Superior temporal gyrus (tissue), 1 donor: ENCODE measurements at regions not wholly inside any gene's neighbourhood (a gene's known extent, or its start where the extent isn't known, plus 50 kb on each side); places are given as distances from the start of the nearest gene placed in this dataset.
A peak's percentile ranks its signal among the peaks of the same experiment; 100 is the strongest.

ENCODE experiments used
- DNase-seq: peaks from one replicate; pipeline ENCODE4 v3.0.0-alpha.2; 2016; ENCODE audit errors: extremely low spot score

DNA sequence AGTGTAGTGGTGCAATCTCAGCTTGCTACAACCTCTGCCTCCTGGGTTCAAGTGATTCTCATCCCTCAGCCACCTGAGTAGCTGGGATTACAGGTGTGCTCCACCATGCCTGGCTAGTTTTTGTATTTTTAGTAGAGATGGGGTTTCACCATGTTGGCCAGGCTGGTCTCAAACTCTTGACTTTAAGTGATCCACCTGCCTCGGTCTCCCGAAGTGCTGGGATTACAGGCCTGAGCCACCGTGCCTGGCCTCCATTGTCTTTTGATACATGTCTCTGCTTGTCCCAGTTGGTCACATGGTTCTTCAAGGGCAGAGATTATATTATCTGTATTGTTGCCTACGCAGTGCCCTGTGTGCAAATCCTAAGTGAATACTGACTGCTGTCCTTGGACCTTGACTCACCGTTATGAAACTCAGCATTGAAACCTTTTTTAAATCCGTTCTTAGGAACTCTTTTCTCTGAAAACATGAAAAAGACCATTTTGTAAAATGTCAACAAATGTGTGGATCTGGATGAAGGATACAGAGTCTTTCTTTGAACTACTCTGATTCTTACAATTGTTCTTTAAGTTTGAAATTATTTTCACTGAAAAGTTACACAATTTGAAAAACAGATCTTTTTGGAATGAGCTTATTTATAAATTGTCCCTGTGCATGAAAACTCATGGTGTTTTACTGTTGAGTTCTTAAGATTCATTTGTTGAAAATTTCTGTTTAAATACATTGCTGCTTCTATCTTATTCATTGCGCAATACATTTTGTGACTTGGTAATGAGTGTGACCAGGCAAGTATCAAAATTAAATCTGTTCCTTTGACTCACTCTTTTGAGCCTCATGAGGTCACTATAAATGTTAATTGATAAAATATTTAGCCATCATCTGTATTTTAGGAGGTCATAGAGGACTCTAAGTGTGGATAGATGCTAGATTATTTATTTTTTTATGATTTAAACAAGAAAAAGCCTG lies 293.5 kb downstream of the UTRN start:
- no peak for DNase-seq

DNA sequence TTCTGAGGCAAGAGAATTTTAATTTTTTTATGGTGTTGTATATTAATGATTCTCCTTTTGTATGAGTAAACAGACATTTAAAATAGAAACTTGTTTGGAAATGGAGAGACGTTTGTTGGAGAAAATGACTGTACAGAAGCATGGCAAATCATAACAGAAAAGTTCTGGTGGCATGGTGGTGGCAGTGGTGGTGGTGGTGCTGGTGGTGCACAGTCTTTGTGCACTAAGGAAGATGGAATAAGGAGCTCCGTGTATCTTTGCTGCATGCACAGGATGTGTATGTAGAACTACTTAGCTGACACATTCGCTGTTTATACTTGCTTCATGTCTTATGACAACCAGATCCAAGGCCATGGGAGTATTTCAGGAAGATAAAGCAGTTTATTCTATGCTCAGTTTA lies 294.9 kb downstream of the UTRN start:
- no peak for DNase-seq

DNA sequence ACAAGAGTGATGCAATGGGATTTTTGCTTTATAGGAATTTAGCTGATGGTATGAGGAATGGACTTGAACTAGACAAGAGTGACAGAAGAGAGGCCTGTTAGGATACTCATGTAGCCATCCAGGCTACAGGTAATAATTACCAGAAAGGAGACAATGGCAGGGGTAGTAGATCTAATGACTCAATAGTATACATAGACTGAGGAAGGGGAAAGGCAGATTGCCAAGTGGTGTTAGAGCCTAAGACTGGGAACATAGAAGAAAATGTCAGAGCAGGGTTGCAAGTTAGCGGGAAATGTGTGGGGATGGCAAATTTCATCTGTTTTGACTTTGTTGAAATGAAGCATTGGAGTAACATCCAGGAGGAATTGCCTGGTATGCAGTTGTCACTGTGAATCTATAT lies 295.6 kb downstream of the UTRN start:
- DNase-seq = no peak

DNA sequence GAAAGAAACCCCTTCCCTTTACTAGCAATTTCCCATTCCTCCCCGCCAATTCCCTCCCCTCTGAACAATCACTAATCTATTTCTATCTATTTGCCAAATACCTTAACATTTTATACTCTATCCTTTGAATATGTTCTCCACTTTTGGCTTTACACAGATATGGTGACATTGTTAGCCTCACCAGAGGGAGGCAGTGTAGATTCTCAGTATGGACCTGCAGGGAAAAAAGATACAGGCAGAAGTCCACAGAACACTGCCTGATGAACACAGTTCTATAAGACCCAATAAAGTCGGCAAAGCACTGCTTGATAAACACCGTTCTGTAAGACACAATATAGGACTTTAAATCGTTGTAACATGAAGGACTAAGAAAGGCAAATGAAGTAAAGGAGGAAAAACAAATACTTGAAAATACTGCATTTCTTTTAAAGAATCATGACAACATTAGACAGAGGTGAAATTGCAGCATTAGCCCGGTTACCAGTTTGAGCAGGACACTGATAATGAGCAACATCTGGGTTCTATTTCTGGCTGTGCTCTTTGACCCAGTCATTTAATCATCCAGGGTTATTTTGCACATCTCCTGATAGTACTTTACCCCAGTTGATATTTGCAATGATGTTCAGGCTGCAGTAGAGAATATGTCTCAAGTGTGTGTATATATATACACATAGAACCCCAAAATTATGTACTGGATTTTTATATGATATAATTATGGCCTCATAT lies 296.8 kb downstream of the UTRN start:
- DNase-seq = peak; percentile 55

DNA sequence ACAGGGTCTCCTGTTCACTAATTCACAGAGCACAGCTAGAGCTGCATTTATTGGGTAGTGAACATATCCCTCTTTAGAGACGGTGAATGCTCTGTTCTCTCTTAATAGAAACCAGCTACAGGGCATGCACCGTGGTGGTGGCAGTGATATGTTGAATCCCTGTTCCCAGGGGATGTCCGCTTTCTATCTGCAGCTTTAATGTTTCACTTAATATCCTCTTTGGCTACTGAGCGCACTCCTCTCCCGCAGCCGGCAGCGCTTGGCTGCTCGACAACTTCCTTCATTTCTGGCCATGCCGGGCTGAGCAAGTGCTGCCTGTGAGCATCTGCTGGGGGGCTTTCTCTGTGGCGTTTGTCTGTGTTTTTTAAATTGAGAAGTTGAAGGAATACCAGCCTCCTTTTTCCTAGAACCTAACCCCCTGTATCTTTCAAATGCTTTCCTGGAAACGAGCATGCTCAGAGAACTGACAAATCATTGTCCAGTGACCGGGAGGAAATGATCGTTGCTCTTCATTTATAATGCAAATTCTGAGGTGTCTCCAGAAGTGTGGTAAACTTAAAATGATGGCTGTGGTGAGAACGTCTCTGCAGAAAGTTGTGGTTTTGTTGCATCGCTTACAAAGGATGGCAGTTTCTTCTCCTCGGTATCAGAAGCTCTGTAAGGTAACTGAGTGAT lies 297.9 kb downstream of the UTRN start:
- DNase-seq = peak; percentile 51

DNA sequence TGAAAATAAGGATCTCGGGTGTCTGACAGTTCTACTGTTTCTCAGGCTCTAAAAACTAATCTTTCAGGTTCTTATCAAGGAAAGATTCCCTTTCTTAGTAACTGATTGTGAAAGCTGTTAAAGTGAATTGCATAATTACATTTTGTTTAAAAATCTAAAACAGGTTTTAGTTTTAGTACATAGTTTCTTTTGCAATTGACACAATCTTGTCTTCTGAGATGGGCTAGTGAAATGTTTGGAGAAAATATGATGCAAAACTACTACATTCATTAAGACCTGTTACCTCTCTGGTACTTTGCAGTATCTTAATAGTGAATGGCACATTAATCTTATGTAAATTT lies 298.4 kb downstream of the UTRN start:
- DNase-seq = no peak

DNA sequence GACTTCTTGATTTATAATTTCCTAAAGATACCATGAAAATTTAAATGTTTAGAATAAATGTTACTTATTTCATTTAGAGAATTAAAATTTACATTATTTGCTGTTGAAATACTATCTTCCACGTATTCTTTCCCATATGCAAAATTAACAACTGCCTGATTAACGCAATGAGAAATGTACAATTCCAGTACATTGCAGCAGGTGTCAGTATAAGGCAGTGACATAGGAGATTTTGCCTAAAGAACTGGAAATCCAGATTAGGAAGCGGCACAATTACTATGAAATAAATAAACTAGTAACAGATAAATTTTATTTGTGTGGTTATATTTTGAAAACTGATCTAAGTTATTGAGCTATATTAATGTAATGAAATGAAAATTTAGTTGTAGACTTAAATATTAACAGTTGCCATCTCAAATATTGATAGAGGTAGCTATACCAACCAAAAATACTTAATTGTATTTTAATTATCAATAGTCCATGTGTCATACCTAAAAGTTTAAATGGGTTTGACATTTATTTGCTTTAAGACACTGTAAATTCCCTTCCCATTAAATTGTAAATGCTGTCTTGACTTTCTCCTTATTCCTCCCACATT lies 300.2 kb downstream of the UTRN start:
- DNase-seq = peak; percentile 83

DNA sequence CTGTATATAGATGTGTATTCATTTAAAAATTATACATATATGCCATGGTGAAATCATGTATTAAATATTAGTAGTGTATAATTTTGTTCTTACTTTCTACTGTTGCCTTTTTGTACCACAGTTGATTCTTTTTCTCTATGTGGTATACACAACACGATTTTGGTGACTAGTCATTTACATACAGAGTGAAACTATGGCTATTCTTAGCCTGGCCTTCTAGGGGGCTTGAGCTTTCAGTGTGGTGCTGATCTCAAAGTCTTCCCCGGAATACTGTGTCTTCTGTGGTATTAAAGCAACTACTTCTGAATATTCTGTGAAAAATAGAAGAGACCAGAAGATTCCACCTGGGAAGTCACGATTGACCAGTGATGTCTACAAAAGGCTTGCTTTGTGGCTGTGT lies 301.9 kb downstream of the UTRN start:
- no peak for DNase-seq

DNA sequence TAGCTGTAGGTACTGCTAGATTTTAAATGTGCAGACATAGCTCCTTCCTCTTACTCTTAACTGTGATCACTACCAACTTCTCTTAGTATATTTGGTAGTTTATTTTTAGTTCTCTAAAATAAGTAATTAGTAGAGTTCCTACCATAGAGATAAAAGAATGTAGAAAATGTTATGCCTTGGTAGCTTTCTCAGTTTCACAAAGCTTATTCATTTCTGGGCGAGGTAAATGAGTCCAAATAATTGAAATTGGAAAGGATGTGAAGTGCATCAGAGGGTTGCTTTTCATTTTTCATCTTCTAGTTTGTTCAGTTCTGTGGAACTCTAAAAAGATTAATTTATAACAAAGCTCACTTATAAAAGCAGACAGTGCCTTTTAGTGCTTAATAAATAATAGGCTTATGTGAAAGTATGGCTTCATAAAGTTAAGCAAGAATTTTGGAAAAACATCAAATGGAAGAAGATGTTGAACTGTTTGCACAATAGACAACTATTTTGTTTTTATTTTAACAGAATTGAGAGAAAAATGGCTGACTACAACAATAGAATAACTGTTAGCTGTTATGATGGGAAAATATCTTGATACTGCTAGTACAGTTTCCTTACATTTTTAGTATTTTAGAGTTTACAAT lies 303.7 kb downstream of the UTRN start:
- no peak for DNase-seq

DNA sequence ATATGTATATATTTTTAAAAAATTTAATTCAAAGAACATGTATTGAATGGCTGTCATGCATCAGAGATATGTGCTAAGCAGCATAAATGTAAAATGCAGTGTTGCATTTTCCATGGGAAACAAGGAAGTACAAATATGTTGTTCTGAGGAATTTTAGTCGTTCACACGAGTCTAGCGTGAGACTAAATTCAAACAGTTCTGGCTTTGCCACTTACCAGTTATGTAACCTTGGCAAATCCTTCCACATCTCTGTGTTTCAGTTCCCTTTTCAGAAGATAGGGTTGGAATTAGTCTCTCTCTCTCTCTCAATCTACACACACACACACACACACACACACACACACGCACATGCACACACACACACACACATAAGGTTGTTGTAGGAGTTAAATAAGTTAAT lies 305.4 kb downstream of the UTRN start:
- no peak for DNase-seq

DNA sequence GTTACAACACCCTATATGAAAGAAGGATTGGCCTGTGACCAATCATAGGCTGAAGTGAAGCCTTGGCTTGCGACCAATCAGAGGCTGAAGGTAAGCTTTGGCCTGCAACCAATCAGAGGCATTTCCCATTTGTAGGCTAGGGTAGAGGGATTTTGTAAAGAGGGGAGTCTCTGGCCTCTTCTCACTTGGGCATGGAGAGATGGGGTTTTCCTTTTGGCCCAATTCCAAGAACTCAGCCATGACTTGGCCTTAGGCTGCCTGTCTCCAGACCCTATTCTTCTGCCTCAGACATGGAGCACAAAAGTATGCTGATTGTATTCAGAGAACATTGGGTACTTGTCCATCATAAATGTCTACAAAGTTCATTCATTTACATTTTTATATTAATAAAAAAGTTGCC lies 308.3 kb downstream of the UTRN start:
- no peak for DNase-seq

DNA sequence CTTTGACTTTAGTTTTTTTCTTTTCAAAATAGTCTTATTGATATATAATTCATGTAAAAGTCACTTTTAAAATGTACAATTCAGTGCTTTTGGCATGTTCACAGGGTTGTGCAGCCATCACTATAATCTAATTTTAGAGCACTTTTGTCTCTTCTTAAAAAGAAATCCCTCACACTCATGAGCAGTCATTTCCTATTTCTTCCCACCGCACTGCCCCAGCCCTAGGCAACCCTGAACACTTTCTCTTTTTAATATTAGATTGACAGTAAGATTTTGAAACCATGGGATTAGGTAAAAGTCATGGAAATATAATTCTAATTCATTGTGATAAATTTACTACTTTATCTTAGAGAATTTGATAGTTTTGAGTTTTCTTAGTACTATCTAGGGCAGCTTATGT lies 309.4 kb downstream of the UTRN start:
- no peak for DNase-seq

DNA sequence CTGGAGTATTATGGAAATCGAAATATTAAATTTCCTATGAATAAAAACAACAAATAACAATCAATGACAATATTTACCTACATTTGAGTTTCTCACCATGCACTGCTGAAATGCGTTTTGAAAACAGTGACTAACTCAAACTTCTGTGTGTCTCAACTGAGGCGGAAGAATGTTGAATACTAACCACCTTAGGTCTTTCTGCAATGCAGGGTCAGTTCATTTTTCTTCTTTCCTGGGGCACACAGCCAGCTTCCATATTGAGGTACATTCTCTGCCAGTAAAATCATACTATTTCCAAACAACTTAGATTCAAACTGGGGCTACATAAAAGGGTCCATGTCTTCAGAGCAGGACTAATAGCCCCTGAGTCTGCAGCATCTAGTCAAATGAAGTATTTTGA lies 310.1 kb downstream of the UTRN start:
- no peak for DNase-seq

DNA sequence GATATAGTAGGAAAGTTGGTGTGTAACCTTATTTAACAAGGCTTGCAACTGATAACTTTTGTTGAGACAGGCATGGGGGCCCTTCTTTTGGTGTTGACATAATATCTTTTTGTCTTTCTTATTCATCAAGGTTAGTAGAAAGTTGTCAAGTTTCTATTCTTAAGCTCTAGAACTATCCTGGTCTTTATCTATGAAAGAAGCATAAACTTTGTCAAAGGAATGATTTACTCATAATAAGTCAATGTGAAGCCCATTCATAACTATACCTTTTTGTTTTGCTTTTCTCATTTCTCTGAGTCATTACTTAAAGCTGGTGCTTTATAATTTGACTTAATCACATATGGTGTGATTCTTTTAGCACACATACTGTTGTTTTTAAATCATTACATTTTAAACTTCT lies 312.4 kb downstream of the UTRN start:
- no peak for DNase-seq

DNA sequence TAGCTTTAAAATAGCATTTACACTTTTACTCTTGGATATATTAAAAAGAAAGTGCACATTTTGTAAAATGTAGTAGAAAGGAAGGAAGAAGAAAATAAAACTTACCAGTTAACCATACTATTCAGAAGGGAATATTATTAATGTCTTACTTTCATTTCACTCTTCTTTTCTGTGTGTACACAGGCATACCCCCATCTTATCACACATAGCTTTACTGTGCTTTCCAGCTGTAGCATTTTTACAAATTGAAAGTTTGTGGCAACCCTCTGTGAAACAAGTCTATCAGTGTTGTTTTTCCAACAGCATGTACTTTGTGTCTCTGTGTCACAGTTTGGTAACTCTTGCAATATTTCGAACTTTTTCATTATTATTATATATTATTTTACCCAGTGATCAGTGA lies 314.5 kb downstream of the UTRN start:
- no peak for DNase-seq

DNA sequence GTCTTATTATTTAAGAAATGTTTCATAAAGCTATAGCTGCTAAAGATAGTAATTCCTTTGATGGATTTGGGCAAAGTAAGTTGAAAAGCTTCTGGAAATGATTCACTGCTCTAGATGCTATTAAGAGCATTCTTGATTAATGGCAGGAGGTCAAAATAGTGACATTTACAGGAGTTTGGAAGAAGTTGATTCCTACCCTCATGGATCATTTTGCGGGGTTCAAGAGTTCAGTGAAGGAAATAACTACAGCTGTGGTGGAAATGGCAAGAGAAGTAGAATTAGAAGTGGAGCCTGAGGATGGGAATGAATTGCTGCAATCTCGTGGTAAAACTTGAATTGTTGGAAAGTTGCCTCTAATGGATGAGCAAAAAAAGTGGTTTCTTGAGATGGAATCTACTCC lies 316.1 kb downstream of the UTRN start:
- DNase-seq = no peak

DNA sequence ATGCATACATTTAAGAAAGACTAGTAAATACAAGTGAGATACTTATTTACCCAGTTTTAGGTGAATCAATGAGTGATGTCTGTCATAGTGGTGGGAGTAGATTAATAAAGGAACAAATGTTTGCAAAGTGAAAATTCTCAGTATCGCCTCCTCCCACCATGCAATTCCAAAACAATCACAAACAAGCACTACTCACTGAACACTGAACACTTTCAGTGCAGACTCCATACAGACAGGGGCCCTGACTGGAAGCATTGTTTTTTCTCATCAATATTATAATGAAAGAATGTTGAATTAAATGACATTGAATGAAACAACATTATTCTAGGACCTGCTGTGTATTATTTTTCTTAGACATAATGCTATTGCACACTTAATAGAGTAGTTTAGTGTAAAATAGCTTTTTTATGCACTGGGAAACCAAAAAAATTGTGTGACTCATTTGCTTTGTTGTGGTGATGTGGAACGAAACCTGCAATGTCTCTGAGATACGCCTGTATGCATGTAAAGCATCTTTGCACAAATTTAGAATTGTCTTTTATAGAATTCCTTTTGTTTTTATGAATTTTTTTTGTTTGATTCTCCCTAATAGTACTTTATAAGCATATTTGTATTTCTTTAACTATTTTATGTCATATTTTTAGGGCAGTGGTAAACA lies 317.5 kb downstream of the UTRN start:
- DNase-seq = no peak

DNA sequence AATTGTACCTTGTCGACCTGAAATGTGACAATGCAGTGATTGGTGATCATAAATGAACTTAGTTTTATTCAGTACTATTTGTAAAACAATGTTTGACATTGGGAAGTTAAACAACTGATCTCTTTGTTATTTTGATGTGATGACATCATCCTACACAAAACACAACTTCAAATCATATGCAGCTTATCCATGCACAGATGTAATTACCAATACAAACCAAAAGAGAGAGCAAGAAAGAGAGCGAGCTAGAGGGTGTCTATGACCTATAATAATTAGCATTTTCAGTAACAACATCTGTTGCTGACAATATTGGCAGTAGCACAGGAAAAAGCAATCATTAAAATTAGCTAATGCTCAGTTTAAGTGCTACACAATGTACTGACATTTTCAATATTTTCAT lies 320.9 kb downstream of the UTRN start:
- DNase-seq = no peak

DNA sequence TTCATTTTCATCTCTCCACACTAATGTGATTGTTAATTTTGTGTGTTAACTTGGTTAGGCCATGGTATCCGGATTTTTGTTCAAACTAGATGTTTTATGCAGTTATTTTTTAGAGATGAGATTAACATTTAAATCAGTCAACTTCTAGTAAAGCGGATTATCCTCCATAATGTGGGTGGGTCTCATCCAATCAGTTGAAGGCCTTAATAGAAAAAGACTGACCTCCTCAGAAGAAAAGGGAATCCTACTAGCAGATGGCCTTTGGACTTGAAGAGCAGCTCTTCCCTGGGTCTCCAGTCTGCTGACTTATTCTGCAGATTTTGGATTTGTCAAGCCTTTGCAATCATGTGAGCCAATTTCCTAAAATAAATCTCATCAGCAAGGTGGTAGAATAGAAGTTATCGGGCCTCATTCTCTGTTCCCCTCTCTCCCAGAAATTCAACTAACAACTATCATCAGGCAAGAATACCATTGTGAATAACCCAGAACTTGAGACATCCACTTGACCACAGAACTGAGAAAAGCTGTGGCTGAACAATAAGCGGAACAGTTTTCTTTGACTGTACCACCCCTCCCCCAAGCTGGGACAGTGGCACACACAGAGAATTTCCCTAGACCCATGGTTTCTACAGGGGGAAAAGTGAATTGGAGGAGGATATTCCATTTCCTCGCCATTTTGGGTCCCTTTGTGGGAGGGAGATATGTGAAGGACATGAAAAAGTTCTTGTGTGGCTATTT lies 323.0 kb downstream of the UTRN start:
- DNase-seq = no peak

DNA sequence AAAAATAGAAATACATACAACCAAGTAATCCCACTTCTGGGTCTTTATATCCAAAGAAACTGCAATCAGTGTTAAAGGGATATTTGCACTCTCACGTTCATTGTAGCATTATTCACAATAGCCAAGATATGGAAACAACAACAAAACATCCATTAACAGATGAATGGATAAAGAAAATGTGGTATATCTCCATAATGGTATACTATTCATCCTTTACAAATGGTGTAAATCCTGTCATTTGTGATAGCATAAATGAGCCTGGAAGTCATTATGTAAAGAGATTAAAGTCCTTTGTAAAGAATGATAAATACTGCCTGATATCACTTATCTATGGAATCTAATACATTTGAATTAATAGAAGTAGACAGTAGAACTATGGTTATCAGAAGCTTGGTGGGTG lies 327.7 kb downstream of the UTRN start:
- DNase-seq = no peak

DNA sequence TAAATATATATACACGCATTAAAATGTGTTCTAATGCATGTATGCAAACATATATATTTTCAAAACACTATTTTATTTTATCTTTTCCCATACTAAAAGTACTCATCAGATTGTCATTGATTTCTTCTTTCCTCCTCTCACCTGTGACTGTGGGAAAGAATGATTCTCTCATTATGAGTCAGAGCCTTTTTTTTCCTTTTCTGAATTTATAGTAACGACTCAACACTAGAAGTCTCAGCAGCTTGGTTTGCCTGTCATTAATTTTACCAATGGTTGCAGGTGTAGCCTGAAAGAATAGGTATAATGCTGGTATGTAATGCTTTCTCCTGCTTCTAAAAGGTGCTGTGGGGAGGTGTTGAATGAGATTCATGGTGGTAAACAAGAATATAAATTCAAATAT lies 328.7 kb downstream of the UTRN start:
- no peak for DNase-seq
